Spleen (tissue), 7 donors: ENCODE measurements at regions not wholly inside any gene's neighbourhood (a gene's known extent, or its start where the extent isn't known, plus 50 kb on each side); places are given as distances from the start of the nearest gene placed in this dataset.

Source experiments
- CTCF ChIP-seq, 11 experiments: fragments of 200-600 bp in 7 of 11; fragments of 450-650 bp in 4 of 11; sonication (generic) in 4 of 11; IDR thresholded peaks in 8 of 11; conservative IDR thresholded peaks in 3 of 11; 1 replicate in 7 of 11; 2 replicates in 4 of 11; pipeline versions ENCODE4 v1.4.0 to v1.8.0; 2016 to 2021; ENCODE audit warnings: antibody characterized with exemption in 11 of 11, inconsistent platforms in 4 of 11, mild to moderate bottlenecking in 1 of 11
- POLR2A ChIP-seq, 3 donors: fragments of 450-650 bp; IDR thresholded peaks; one replicate each; pipeline ENCODE4 v1.5.1; 2017; ENCODE audit warnings: antibody characterized with exemption in 3 of 3, mild to moderate bottlenecking in 1 of 3
- donor health status: DM: no; HTN: no; CAD: no; lungs with moderate emphysema.
- donor health status: DM: no; HTN: no; CAD: no.
- donor health status: DM: no; HTN: no; CAD: no.

GRCh38 chr2:66866331-66867062, 431.6 kb downstream of the MEIS1 start:
- TF ChIP-seq CTCF (IDR thresholded peaks at IDR 0.05 in 8 of 11, conservative IDR thresholded peaks at IDR 0.05 in 3 of 11) (no peak), POLR2A (IDR thresholded peaks at IDR 0.05) (no peak)
